Putamen (tissue), 1 donor: ENCODE measurements at regions not wholly inside any gene's neighbourhood (a gene's known extent, or its start where the extent isn't known, plus 50 kb on each side); places are given as distances from the start of the nearest gene placed in this dataset.

Source experiments
- DNase-seq: peaks from one replicate; pipeline ENCODE4 v3.0.0-alpha.2; 2016; ENCODE audit warnings: low spot score

DNA sequence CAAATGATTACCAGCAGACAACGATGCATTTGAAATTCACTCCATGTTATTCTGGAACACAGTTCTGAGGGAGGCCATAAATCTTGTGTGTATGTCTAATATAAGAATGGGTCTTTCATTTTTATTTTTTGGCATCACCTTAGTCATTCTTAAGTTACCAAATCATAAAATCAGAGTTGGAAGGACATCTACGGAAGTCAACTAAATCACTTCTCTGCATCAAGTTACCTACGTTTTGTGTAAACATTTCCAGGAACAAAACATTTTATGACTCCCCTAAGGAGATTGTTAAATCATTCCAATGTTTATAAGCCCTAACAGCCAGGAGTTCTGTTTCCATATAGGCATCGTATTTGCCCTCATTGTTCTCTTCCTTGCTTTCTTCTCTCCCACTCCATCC lies 378.2 kb downstream of the FAM170A start:
- DNase-seq = no peak

DNA sequence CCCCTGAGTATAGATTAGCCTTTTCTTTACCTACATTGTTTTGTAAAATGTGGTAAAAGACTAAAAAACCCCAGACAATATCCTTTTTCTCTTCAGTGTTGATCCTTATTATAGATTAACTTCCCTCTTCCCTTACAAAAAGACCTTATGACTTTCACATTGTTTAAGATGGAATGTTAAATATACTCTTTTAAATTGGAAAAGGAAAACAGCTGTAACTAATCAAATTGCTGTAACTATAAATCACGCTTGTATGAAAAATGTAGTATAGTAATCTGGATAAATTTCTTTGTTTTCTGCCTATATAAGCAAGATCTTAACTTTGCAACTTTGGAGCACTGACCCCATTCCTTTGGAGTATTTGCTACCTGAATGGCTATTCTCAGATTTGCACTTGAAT lies 383.1 kb downstream of the FAM170A start:
- DNase-seq = no peak

DNA sequence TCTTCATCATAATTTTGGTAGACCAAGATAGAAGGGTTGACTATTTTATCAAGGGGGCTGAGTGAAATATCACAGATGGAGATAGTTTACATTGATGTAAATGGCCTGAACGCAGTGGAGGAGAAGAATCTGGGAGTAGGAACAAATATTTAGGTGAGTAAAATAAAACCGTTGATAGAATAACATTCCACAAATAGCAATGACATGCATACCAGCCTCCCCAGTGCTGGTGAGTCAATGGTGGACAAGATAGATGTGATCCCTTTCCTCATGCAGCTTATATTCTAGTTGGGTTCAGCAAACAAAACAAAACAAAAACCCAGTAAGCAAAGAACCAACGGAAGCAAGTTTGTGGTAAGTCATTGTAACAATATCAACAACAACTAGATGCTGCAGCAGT lies 385.2 kb downstream of the FAM170A start:
- no peak for DNase-seq

DNA sequence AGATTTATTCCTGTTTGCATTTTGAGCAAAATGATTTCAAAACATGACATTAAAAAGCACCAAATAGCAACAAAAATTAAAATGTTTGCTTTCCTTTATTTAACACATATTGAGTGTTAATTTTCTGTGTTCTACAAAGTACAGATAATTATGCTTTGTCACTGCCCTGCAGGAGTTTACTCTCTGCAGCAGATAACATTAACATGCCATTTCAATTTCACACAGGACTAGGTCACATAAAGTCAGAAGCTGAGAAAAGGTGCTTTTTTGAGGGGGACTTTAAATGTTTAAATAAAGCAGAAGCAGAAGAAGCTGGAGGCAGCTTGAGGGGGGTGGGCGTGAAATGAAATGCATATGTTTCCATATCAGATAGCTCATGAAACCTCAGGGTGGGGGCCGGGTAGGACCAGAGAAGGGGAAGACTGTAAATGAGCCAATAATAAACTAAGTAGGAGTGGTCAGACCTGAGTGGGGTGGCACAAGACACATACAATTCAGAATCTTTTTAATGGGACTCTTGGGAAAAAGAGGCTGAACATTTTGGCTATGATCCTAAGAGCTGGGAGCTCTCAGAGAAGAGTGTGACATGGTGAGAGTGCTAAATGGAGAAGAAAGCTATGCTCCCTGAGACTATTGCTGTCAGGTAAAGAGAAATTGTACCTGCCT lies 387.5 kb downstream of the FAM170A start:
- no peak for DNase-seq

DNA sequence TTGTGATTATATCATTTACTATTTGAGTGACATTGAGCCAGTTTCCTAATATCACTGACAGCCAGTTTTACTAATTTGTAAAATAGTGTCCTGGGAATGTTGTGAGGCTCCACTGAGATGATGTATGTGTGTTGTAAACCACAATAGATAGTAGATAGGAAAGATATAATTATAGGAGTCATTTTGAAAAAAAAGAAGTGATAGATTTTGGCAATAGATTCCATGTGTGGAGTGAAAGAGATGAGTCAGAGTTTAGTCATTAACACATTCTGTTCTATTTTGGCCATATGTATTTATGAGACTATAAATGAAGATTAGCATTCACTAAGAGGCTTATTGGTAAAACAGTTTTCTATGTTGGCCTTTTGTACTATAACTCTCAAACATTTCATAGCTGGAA lies 388.2 kb downstream of the FAM170A start:
- no peak for DNase-seq

GRCh38 chr5:120035181-120035580 lies 405.8 kb downstream of the FAM170A start:
- DNase-seq = no peak

DNA sequence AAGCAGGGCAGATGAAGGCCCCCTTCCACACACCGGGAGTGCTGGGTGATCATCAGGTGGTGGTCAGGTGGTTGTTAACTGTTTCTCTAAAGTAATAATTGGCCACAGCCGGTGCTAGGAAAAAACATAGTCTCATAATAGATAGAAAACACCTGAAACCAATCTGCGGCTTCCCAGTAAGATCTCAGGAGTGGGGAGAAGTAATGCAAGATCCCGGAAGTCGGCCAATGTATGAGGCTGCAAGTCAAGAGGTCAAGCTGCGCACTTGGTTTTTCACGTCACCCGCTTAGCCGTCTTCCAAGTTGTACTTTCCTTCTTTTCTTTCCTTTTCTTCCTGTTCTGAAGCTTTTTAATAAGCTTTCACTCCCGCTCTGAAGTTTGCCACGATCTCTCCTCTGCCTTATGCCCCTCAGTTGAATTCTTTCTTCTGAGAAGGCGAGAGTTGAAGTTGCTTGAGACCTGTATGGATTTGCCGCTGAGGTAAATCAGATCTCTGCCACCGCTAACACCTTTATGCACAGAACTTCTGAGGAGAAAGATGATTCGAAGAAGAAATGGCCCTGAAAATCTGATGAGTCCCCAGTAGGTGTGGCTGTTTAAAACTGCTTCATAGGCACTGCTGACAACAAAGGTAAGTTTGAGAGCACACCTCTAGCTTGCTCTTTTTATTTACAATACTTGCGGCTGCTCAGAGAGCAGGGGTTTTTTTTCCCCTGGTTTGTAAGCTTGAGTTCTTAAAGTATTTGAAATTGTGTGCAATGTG lies 406.6 kb downstream of the FAM170A start:
- no peak for DNase-seq

- DNase-seq = no peak
These were observed 408.1 kb downstream of the FAM170A start for GRCh38 chr5:120037451-120037850.

DNA sequence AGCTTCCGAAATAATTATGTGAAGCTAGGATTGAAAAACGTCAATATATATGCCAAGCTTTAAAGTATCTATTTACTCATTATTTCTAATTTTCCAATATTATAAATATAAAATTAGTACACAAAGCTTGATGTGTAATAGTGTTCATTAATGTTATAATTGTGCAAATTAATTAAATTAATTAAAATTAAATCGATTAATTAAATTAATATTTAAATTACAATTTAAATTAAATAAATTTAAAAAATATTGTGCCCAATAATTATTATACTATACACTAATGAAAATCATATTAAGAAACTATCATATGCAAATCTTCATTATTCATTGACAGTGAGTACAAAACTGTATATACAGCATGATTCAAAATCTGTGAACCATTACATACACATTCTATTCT lies 409.8 kb downstream of the FAM170A start:
- DNase-seq = no peak

- DNase-seq = no peak
These were observed 414.1 kb downstream of the FAM170A start for GRCh38 chr5:120043431-120043830.

GRCh38 chr5:120052916-120053828 lies 410.9 kb upstream of the PRR16 start:
- DNase-seq = no peak

DNA sequence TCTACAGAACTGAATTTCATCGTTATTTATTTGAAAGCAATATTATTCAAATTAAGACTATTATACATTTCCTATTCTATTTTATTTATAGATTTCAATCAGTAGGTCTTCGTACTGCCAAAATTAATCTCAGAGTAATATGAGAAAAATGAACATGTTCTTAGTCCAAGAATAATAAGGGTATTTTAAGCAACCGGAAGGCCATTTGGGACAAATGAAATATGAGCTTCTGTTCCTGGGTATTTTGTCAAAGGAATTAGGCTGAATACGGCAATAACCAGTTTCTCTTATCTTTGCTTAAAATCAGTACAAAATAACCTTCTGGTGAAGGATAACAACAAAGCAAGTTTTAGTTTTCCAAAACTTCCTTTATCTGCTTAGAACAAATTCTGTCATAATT lies 410.3 kb upstream of the PRR16 start:
- no peak for DNase-seq

GRCh38 chr5:120055858-120056257 lies 408.2 kb upstream of the PRR16 start:
- no peak for DNase-seq

DNA sequence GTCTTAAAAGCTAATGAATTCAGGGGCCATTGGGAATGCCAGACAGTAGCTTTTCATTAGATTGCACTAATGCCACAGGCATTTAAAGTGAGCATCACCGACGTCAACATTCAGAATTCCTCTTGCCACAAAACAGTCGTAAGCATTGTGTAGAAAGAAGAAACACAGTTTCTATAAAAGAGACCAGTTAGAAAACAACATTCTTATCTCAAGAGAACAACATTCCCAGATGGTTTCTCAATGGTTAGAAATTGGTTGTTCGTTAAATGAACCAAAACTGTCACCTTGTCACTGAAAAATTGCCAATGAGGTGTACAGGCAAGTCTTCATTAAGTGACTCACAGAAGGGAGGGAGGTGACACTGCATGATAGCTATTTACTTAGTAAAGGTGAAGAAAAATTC lies 401.6 kb upstream of the PRR16 start:
- no peak for DNase-seq

DNA sequence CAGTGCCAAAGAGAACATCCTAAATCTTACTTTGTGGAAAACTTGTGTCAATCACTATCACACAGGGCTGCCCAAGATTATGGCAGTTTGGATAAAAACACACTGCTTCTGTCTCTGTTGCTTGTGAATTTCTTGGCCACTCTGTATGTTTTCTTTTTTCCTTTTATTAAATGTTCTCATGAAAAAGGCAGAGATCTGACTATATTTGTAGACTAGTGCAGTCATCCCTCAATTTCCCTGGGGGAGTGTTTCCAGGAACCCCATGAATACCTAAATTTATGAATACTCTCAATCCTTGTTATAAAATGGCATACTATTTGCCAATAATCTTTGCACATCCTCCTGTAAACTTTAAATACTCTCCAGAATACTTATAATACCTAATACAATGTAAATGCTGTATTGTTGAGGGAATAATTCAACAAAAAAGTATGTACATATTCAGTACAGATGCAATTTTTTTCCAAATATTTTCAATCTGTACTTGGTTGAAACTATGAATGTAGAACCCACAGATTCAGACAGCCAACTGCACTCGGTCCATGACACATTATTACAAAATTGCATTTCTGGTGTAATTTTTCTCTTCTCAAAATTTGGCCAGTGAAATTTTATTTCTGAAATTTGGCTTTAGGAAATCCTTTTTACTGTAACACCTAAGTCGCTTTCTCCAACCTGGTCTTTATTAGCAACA lies 391.9 kb upstream of the PRR16 start:
- DNase-seq = no peak

DNA sequence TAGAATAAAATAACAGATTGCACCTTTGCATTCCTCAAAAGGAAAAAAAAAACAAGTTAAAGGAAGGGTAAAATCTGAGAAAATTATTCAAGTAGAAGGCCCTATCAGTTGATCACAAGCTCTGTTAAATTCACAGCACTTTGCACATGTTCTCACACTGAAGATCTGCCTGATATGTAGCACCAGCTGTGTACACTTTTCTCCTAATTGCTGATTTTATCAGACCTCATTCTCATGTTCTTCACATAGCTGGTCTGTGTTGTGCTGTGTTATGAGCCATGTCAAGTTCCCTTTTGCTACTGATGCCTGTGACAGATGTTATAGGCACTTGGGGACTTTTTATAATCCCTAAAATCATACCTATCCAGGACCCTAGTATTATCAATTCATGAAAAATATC lies 390.4 kb upstream of the PRR16 start:
- DNase-seq = no peak

GRCh38 chr5:120080781-120081180 lies 383.3 kb upstream of the PRR16 start:
- DNase-seq = no peak

DNA sequence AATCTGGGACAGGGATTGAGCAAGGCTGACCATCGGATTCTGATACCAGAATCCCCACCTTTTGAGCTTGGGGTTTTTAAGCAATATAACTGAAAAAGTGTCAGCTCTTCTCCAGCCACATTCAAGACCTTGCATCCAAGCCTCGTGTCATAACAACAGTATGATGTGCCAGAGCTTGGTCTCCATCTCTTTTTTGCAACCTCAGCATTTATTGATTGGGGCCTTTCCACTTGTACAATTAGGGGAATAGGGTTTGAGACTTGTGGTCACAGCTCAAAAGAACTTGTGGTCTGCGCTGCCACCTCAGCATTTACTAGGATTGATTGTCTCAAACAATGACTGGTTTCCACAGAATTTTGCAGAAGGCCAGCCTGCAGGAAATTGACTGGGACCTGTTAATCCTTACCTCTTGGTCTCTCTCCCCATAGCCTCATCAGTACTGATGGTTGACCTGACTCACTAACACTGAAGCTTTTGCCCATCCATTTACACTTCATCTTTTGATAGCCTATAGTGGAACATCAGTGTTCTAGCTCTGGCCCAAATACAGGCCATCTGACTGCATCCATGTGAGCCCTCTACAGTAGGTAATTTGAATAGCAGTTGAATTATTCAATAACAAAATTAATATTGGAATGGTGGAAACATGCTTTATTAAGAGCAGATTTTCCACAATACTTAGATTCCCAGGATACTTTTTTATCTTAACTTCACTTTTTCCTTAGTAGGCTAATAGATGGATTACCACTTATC lies 381.6 kb upstream of the PRR16 start:
- no peak for DNase-seq

GRCh38 chr5:120083851-120084542 lies 380.1 kb upstream of the PRR16 start:
- no peak for DNase-seq

DNA sequence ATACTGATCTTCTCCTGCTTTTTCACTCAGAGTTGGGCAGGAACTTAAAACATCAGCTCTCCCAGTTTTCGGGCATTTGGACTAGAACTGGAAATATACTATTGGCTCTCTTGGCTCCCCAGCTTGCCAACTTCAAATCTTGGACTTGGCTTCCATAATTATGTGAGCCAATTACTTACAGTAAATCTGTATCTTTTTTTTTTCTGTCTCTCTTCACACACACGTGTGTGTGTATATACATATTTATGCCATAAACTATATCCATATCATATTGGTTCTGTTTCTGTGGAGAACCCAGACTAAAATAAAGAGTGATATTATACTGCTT lies 379.6 kb upstream of the PRR16 start:
- no peak for DNase-seq

- no peak for DNase-seq
These were observed 378.0 kb upstream of the PRR16 start for GRCh38 chr5:120086081-120086480.
